H9 (cell line): ENCODE measurements at regions not wholly inside any gene's neighbourhood (a gene's known extent, or its start where the extent isn't known, plus 50 kb on each side); places are given as distances from the start of the nearest gene placed in this dataset.

Experiments
- DNase-seq: peaks from one replicate; pipeline ENCODE4 v3.0.0-alpha.2; 2017
- H2AFZ ChIP-seq: one replicate; pipeline ENCODE4 v1.6.1; 2013; ENCODE audit warnings: mild to moderate bottlenecking, low read length, control low read depth, moderate library complexity
- H2AK5ac ChIP-seq: 2 replicates; pipeline ENCODE4 v1.6.1; 2013; ENCODE audit warnings: low read length, control low read depth, mixed read lengths; ENCODE audit not compliant: insufficient read length
- H2BK120ac ChIP-seq: one replicate; pipeline ENCODE4 v1.6.1; 2013; ENCODE audit warnings: low read depth, mild to moderate bottlenecking, low read length, control low read depth, inconsistent platforms; ENCODE audit not compliant: poor library complexity, severe bottlenecking
- H2BK12ac ChIP-seq: 2 replicates; pipeline ENCODE4 v1.6.1; 2013; ENCODE audit warnings: low read length, control low read depth, mixed read lengths, low read depth; ENCODE audit not compliant: insufficient read length
- H2BK15ac ChIP-seq: 2 replicates; pipeline ENCODE4 v1.6.1; 2013; ENCODE audit warnings: low read depth, low read length, control low read depth
- H2BK20ac ChIP-seq: one replicate; pipeline ENCODE4 v1.6.1; 2013; ENCODE audit warnings: low read depth, mild to moderate bottlenecking, low read length, control low read depth, inconsistent platforms; ENCODE audit not compliant: poor library complexity, severe bottlenecking
- H2BK5ac ChIP-seq: 2 replicates; pipeline ENCODE4 v1.6.1; 2013; ENCODE audit warnings: low read length, control low read depth, mixed read lengths; ENCODE audit not compliant: insufficient read length
- H3K14ac ChIP-seq: 2 replicates; pipeline ENCODE4 v1.6.1; 2013; ENCODE audit warnings: low read length, control low read depth; ENCODE audit not compliant: insufficient read depth
- H3K18ac ChIP-seq: 2 replicates; pipeline ENCODE4 v1.6.1; 2013; ENCODE audit warnings: low read depth, mild to moderate bottlenecking, mixed read lengths, low read length, control low read depth; ENCODE audit not compliant: insufficient read length
- H3K23ac ChIP-seq: 2 replicates; pipeline ENCODE4 v1.6.1; 2013; ENCODE audit warnings: low read length, control low read depth, mixed read lengths, low read depth; ENCODE audit not compliant: insufficient read length
- H3K23me2 ChIP-seq: 2 replicates; pipeline ENCODE4 v1.6.1; 2013; ENCODE audit warnings: low read depth, mild to moderate bottlenecking, mixed read lengths, low read length, control low read depth; ENCODE audit not compliant: insufficient read length, poor library complexity, severe bottlenecking
- H3K27ac ChIP-seq: 2 replicates; pipeline ENCODE4 v1.5.1; 2013; ENCODE audit warnings: low read length, control low read depth, mixed read lengths, low read depth; ENCODE audit not compliant: insufficient read length
- H3K27me3 ChIP-seq: 2 replicates; pipeline ENCODE4 v1.6.1; 2013; ENCODE audit warnings: low read length, control low read depth, inconsistent platforms; ENCODE audit not compliant: insufficient read depth
- H3K4ac ChIP-seq: 2 replicates; pipeline ENCODE4 v1.6.1; 2013; ENCODE audit warnings: low read depth, mild to moderate bottlenecking, control low read depth, inconsistent platforms, low read length, moderate library complexity
- H3K4me1 ChIP-seq: 2 replicates; pipeline ENCODE4 v1.6.1; 2013; ENCODE audit warnings: low read length, control low read depth, inconsistent platforms; ENCODE audit not compliant: insufficient read depth
- H3K4me2 ChIP-seq: 2 replicates; pipeline ENCODE4 v1.6.1; 2013; ENCODE audit warnings: low read length, control low read depth, mixed read lengths; ENCODE audit not compliant: insufficient read length, insufficient read depth
- H3K56ac ChIP-seq: 2 replicates; pipeline ENCODE4 v1.6.1; 2013; ENCODE audit warnings: low read depth, mild to moderate bottlenecking, mixed read lengths, low read length, control low read depth; ENCODE audit not compliant: insufficient read length
- H3K79me1 ChIP-seq: 2 replicates; pipeline ENCODE4 v1.6.1; 2013; ENCODE audit warnings: low read depth, mild to moderate bottlenecking, moderate library complexity, low read length, control low read depth, inconsistent platforms; ENCODE audit not compliant: insufficient read depth, poor library complexity, severe bottlenecking
- H3K79me2 ChIP-seq: 2 replicates; pipeline ENCODE4 v1.6.1; 2013; ENCODE audit warnings: low read length, control low read depth, inconsistent platforms; ENCODE audit not compliant: insufficient read depth
- H3K9ac ChIP-seq: 2 replicates; pipeline ENCODE4 v1.6.1; 2013; ENCODE audit warnings: low read length, control low read depth, mixed read lengths; ENCODE audit not compliant: insufficient read length; ENCODE audit errors: extremely low read depth
- H3K9me3 ChIP-seq: one replicate; pipeline ENCODE4 v1.6.1; 2013; ENCODE audit warnings: low read depth, low read length, inconsistent platforms; ENCODE audit not compliant: control insufficient read depth
- H3T11ph ChIP-seq: one replicate; pipeline ENCODE4 v1.6.1; 2013; ENCODE audit warnings: mild to moderate bottlenecking, low read length, control low read depth, inconsistent platforms
- H4K20me1 ChIP-seq: one replicate; pipeline ENCODE4 v1.6.1; 2013; ENCODE audit not compliant: control insufficient read depth, insufficient read length, insufficient read depth
- H4K5ac ChIP-seq: 2 replicates; pipeline ENCODE4 v1.6.1; 2013; ENCODE audit warnings: low read depth, mild to moderate bottlenecking, mixed read lengths, low read length, control low read depth; ENCODE audit not compliant: insufficient read length
- H4K8ac ChIP-seq: replicated peaks from 2 replicates; pipeline ENCODE4 v1.6.1; 2013; ENCODE audit warnings: low read length, control low read depth, mixed read lengths, low read depth; ENCODE audit not compliant: insufficient read length
- H4K91ac ChIP-seq: 2 replicates; pipeline ENCODE4 v1.6.1; 2013; ENCODE audit warnings: low read depth, mild to moderate bottlenecking, moderate library complexity, mixed read lengths, low read length, control low read depth; ENCODE audit not compliant: insufficient read length
- H3K27ac Mint-ChIP-seq, 3 experiments: 2 replicates in 2 of 3; 3 replicates in 1 of 3; pipeline ENCODE4 v1.8.0; 2020 to 2021; ENCODE audit warnings: mixed read lengths in 3 of 3, mild to moderate bottlenecking in 1 of 3, moderate library complexity in 1 of 3
- H3K27me3 Mint-ChIP-seq: 2 replicates; pipeline ENCODE4 v1.8.0; 2021; ENCODE audit warnings: low read depth, mild to moderate bottlenecking, moderate library complexity, mixed read lengths
- H3K36me3 Mint-ChIP-seq, 3 experiments: 2 replicates in 2 of 3; 3 replicates in 1 of 3; pipeline ENCODE4 v1.8.0; 2020 to 2021; ENCODE audit warnings: low read depth in 3 of 3, mixed read lengths in 3 of 3; ENCODE audit not compliant: insufficient read depth in 1 of 3
- H3K4me1 Mint-ChIP-seq, 2 experiments: 2 replicates each; pipeline ENCODE4 v1.8.0; 2020; ENCODE audit warnings: mixed read lengths in 2 of 2
- H3K4me3 Mint-ChIP-seq, 2 experiments: 2 replicates in 1 of 2; 3 replicates in 1 of 2; pipeline ENCODE4 v1.8.0; 2020 to 2021; ENCODE audit warnings: mild to moderate bottlenecking in 2 of 2, mixed read lengths in 2 of 2, moderate library complexity in 1 of 2
- H3K9me3 Mint-ChIP-seq, 2 experiments: 2 replicates in 1 of 2; 3 replicates in 1 of 2; pipeline ENCODE4 v1.8.0; 2020; ENCODE audit warnings: mild to moderate bottlenecking in 2 of 2, mixed read lengths in 2 of 2, moderate library complexity in 1 of 2
- WGBS: extraction: QIAGEN DNeasy Blood & Tissue Kit; methylation state at CpG from one replicate; pipeline ENCODE4 v1.1.7; 2013; ENCODE audit warnings: missing lambda C conversion rate, low lambda C conversion rate, mixed read lengths; ENCODE audit not compliant: insufficient read length; ENCODE audit errors: extremely low coverage; 5-methylcytosine and 5-hydroxymethylcytosine counted together
- TF ChIP-seq, protein P1 (sequence below): fragments of 200-600 bp; sonication (generic); conservative IDR thresholded peaks from 3 replicates; pipeline ENCODE4 v1.8.0; 2021; ENCODE audit warnings: antibody characterized with exemption, mild to moderate bottlenecking

DNA sequence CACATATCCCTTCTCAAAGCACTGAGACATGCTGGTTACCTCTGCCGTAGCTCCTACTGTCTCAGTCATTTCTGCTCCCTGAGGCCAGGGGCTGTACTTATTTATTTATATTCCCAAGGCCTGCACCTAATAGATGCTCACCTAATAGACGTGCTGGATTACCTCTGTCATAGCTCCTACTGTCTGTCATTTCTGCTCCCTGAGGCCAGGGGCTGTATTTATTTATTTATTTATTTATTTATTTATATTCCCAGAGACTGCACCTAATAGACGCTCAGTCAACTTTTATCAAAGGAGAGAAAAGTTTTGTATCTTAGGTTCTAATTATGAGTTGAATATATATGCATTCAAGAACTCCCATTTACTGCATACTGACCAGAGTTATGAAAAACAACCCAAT lies 414.0 kb upstream of the TRIB2 start:
- no peak overlapping the region for H2BK120ac ChIP-seq
- no peak overlapping the region for H2BK20ac ChIP-seq
- H3K27ac ChIP-seq = no peak overlapping the region
- Mint-ChIP-seq H3K4me3 (no peak overlapping the region), H3K4me1 (peaks cover 11 to 16% of the 10 kb centered on the region in 2 experiments), H3K27me3 (no peaks in the 10 kb centered on the region), H3K36me3 (no peaks in the 10 kb centered on the region), H3K27ac (no peak overlapping the region), H3K9me3 (no peaks in the 10 kb centered on the region; a peak in 1 of 5 replicates)
- no peak overlapping the region for H3T11ph ChIP-seq
- H3K23ac ChIP-seq = no peak overlapping the region
- H4K20me1 ChIP-seq = no peaks in the 10 kb centered on the region
- no peak overlapping the region for H3K4me2 ChIP-seq
- no peak overlapping the region for H2AK5ac ChIP-seq
- H2BK15ac ChIP-seq = no peak overlapping the region
- H3K79me1 ChIP-seq = no peaks in the 10 kb centered on the region
- no peaks in the 10 kb centered on the region for H3K4me1 ChIP-seq
- no peaks in the 10 kb centered on the region for H3K23me2 ChIP-seq
- no peak overlapping the region for H3K14ac ChIP-seq
- TF ChIP-seq, protein P1, sequence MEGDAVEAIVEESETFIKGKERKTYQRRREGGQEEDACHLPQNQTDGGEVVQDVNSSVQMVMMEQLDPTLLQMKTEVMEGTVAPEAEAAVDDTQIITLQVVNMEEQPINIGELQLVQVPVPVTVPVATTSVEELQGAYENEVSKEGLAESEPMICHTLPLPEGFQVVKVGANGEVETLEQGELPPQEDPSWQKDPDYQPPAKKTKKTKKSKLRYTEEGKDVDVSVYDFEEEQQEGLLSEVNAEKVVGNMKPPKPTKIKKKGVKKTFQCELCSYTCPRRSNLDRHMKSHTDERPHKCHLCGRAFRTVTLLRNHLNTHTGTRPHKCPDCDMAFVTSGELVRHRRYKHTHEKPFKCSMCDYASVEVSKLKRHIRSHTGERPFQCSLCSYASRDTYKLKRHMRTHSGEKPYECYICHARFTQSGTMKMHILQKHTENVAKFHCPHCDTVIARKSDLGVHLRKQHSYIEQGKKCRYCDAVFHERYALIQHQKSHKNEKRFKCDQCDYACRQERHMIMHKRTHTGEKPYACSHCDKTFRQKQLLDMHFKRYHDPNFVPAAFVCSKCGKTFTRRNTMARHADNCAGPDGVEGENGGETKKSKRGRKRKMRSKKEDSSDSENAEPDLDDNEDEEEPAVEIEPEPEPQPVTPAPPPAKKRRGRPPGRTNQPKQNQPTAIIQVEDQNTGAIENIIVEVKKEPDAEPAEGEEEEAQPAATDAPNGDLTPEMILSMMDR = no peak
- no peak overlapping the region for H2BK12ac ChIP-seq
- H3K18ac ChIP-seq = no peak overlapping the region
- no peak overlapping the region for H4K91ac ChIP-seq
- H4K5ac ChIP-seq = no peak overlapping the region
- no peak overlapping the region for H2AFZ ChIP-seq
- H3K9me3 ChIP-seq = no peaks in the 10 kb centered on the region
- H3K9ac ChIP-seq = no peak overlapping the region
- H3K4ac ChIP-seq = no peak overlapping the region
- no CpG with 5 or more reads among the region's 3 CpGs for WGBS
- H2BK5ac ChIP-seq = no peak overlapping the region
- no peak overlapping the region for H4K8ac ChIP-seq
- H3K27me3 ChIP-seq = no peaks in the 10 kb centered on the region
- H3K79me2 ChIP-seq = no peaks in the 10 kb centered on the region
- DNase-seq = no peak
- H3K56ac ChIP-seq = no peak overlapping the region
